ENCODE measurements at regions not wholly inside any gene's neighbourhood (a gene's known extent, or its start where the extent isn't known, plus 50 kb on each side); places are given as distances from the start of the nearest gene placed in this dataset.

DNA sequence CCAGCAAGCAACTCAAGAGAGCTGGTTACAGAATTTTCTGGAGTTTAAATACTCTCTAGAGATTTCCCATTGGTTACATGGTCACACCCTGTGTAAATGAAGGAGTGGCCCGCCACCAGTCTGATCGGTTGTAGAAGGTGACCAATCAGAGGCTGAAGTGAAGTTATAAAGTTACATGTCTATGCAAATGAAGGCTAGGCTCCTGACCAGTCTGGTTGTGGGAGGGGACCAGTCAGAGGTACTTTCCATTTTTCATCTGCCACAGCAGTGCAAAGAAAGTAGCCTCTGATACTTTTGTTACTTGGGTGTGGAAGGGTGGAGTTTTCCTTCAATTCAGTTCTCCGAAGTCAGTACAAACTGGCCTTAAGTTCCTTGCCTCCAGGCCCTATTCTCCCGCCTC is 273.7 kb downstream of the BARHL2 start:
- Histone ChIP-seq H3K9ac (ENCODE audit: low read depth, low read length) (no peak overlapping the region), H3K9me3 (ENCODE audit: insufficient read depth, low read length, severe bottlenecking) (no peaks in the 10 kb centered on the region), H3K79me2 (ENCODE audit: insufficient read depth, low read length) (no peaks in the 10 kb centered on the region), H3K27me3 (ENCODE audit: insufficient read depth, low read length, poor library complexity) (no peaks in the 10 kb centered on the region), H2AFZ (ENCODE audit: low read depth, low read length) (no peak overlapping the region), H3K4me1 (ENCODE audit: insufficient read depth, low read length) (no peaks in the 10 kb centered on the region), H3K36me3 (ENCODE audit: insufficient read depth, low read length) (no peaks in the 10 kb centered on the region), H3K27ac (ENCODE audit: low read length) (no peak overlapping the region), H4K20me1 (ENCODE audit: insufficient read depth, low read length) (no peaks in the 10 kb centered on the region), H3K4me3 (ENCODE audit: low read depth in 1 of 2, low read length in 2 of 2) (no peak overlapping the region), H3K4me2 (ENCODE audit: insufficient read depth, low read length) (no peak overlapping the region)
- ATAC-seq (ENCODE audit: insufficient read depth, low read depth) (no peak), DNase-seq (no peak)
- TF ChIP-seq EZH2 (IDR thresholded peaks at IDR 0.05; ENCODE audit: borderline replicate concordance, low read depth, low read length, severe bottlenecking), result no peak
- no peak for TF ChIP-seq CTCF (IDR thresholded peaks at IDR 0.05; ENCODE audit: borderline replicate concordance, extremely low read depth, low read length, poor library complexity, severe bottlenecking)

DNA sequence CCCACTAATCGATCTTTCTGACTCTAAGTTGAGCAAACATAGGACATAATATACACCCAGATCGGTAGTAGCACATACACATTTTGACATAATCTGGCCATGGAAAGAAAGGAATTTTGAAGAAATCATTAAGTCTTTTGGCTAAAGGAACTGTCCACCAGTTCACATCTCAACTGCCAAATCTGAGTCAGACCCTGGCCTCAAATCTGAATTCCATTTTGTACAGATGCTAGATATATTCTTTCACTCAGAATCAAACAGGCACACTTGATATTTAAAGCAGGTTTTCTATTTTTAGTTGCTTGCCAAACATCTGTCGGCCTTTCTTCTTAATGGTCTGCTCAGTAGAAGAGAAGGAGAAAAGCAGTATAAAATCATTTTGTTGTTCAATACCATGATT is 281.8 kb downstream of the BARHL2 start:
- Histone ChIP-seq H3K4me3 (ENCODE audit: low read depth in 1 of 2, low read length in 2 of 2) (no peak overlapping the region), H3K27ac (ENCODE audit: low read length) (no peak overlapping the region), H4K20me1 (ENCODE audit: insufficient read depth, low read length) (no peaks in the 10 kb centered on the region), H3K9me3 (ENCODE audit: insufficient read depth, low read length, severe bottlenecking) (no peaks in the 10 kb centered on the region), H3K4me2 (ENCODE audit: insufficient read depth, low read length) (no peak overlapping the region), H3K4me1 (ENCODE audit: insufficient read depth, low read length) (peaks cover 12% of the 10 kb centered on the region), H3K9ac (ENCODE audit: low read depth, low read length) (no peak overlapping the region), H3K36me3 (ENCODE audit: insufficient read depth, low read length) (no peaks in the 10 kb centered on the region), H3K79me2 (ENCODE audit: insufficient read depth, low read length) (no peaks in the 10 kb centered on the region), H3K27me3 (ENCODE audit: insufficient read depth, low read length, poor library complexity) (no peaks in the 10 kb centered on the region), H2AFZ (ENCODE audit: low read depth, low read length) (no peak overlapping the region)
- no peak for DNase-seq
- no peak for ATAC-seq (ENCODE audit: insufficient read depth, low read depth)
- no peak for TF ChIP-seq CTCF (IDR thresholded peaks at IDR 0.05; ENCODE audit: borderline replicate concordance, extremely low read depth, low read length, poor library complexity, severe bottlenecking)
- TF ChIP-seq EZH2 (IDR thresholded peaks at IDR 0.05; ENCODE audit: borderline replicate concordance, low read depth, low read length, severe bottlenecking), result no peak

- Histone ChIP-seq H3K4me2 (ENCODE audit: insufficient read depth, low read length) (no peak overlapping the region), H3K9ac (ENCODE audit: low read depth, low read length) (no peak overlapping the region), H4K20me1 (ENCODE audit: insufficient read depth, low read length) (no peaks in the 10 kb centered on the region), H3K4me3 (ENCODE audit: low read depth in 1 of 2, low read length in 2 of 2) (no peak overlapping the region), H3K79me2 (ENCODE audit: insufficient read depth, low read length) (no peaks in the 10 kb centered on the region), H3K27ac (ENCODE audit: low read length) (peak overlapping the region; percentile 20; the same call in 1 of the 2 replicates), H3K4me1 (ENCODE audit: insufficient read depth, low read length) (peaks cover 12% of the 10 kb centered on the region), H2AFZ (ENCODE audit: low read depth, low read length) (no peak overlapping the region), H3K36me3 (ENCODE audit: insufficient read depth, low read length) (no peaks in the 10 kb centered on the region), H3K9me3 (ENCODE audit: insufficient read depth, low read length, severe bottlenecking) (no peaks in the 10 kb centered on the region), H3K27me3 (ENCODE audit: insufficient read depth, low read length, poor library complexity) (no peaks in the 10 kb centered on the region)
- DNase-seq, result peak; percentile 36
- TF ChIP-seq CTCF (IDR thresholded peaks at IDR 0.05; ENCODE audit: borderline replicate concordance, extremely low read depth, low read length, poor library complexity, severe bottlenecking) (peak; percentile 59), EZH2 (IDR thresholded peaks at IDR 0.05; ENCODE audit: borderline replicate concordance, low read depth, low read length, severe bottlenecking) (no peak)
- ATAC-seq (ENCODE audit: insufficient read depth, low read depth), result peak; percentile 93
Measured at GRCh38 chr1:90434460-90434859, 282.6 kb downstream of the BARHL2 start.

DNA sequence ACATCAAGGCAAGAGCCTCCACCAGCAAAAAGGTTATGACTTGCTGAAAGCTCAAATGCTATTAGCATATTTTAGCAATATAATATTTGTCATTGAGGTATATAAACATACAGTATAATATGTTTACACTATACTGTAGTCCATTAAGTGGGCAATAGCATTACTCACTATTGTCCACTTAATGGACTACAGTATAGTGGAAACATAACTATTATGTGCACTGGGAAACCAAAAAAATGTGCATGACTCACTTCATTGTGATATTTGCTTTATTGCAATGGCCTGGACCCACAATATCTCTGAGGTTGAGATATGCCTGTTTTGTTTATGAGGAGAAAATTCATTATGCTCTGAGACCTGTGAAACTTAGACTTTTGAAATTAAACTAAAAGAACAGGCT is 300.0 kb downstream of the BARHL2 start:
- DNase-seq (no peak), ATAC-seq (ENCODE audit: insufficient read depth, low read depth) (no peak)
- no peak overlapping the region for H3K9ac ChIP-seq (ENCODE audit: low read depth, low read length)
- peaks cover 9% of the 10 kb centered on the region for H3K9me3 ChIP-seq (ENCODE audit: insufficient read depth, low read length, severe bottlenecking)
- no peaks in the 10 kb centered on the region for H3K27me3 ChIP-seq (ENCODE audit: insufficient read depth, low read length, poor library complexity)
- no peak for TF ChIP-seq CTCF (IDR thresholded peaks at IDR 0.05; ENCODE audit: borderline replicate concordance, extremely low read depth, low read length, poor library complexity, severe bottlenecking)
- no peak for TF ChIP-seq EZH2 (IDR thresholded peaks at IDR 0.05; ENCODE audit: borderline replicate concordance, low read depth, low read length, severe bottlenecking)
- no peak overlapping the region for H3K4me2 ChIP-seq (ENCODE audit: insufficient read depth, low read length)
- no peak overlapping the region for H2AFZ ChIP-seq (ENCODE audit: low read depth, low read length)
- H3K4me3 ChIP-seq (ENCODE audit: low read depth in 1 of 2, low read length in 2 of 2), result no peak overlapping the region
- H3K36me3 ChIP-seq (ENCODE audit: insufficient read depth, low read length), result no peaks in the 10 kb centered on the region
- no peak overlapping the region for H3K27ac ChIP-seq (ENCODE audit: low read length)
- H3K4me1 ChIP-seq (ENCODE audit: insufficient read depth, low read length), result peaks cover 10% of the 10 kb centered on the region
- H3K79me2 ChIP-seq (ENCODE audit: insufficient read depth, low read length), result no peaks in the 10 kb centered on the region
- no peaks in the 10 kb centered on the region for H4K20me1 ChIP-seq (ENCODE audit: insufficient read depth, low read length)

All from DND-41 (cell line).